HFF-Myc (cell line): ENCODE measurements at regions not wholly inside any gene's neighbourhood (a gene's known extent, or its start where the extent isn't known, plus 50 kb on each side); places are given as distances from the start of the nearest gene placed in this dataset.

ENCODE experiments used
- DNase-seq: peaks from one replicate; pipeline ENCODE4 v3.0.0-alpha.2; 2011; ENCODE audit warnings: low read depth; ENCODE audit errors: extremely low read depth
- H3K4me3 ChIP-seq: replicated peaks from 2 replicates; pipeline ENCODE4 v1.5.1; 2011; ENCODE audit warnings: low read depth, mild to moderate bottlenecking, control low read depth, low read length
- CTCF ChIP-seq: IDR thresholded peaks from 2 replicates; pipeline ENCODE4 v1.5.1; 2012; ENCODE audit warnings: mild to moderate bottlenecking, low read depth, low read length, control low read depth; ENCODE audit errors: missing control alignments

GRCh38 chr16:85162478-85163277 is 50.4 kb upstream of the CIBAR2 start:
- TF ChIP-seq CTCF: no peak
- no peak for DNase-seq
- H3K4me3 ChIP-seq: no peak overlapping the region

- DNase-seq: no peak
- no peak overlapping the region for H3K4me3 ChIP-seq
- TF ChIP-seq CTCF: no peak
Observed at GRCh38 chr16:85163278-85164112, 51.2 kb upstream of the CIBAR2 start.

- no peak for DNase-seq
- TF ChIP-seq CTCF: no peak
- no peak overlapping the region for H3K4me3 ChIP-seq
Observed at GRCh38 chr16:85164431-85164830, 52.2 kb upstream of the CIBAR2 start.

GRCh38 chr16:85164838-85165516 is 52.7 kb upstream of the CIBAR2 start:
- no peak overlapping the region for H3K4me3 ChIP-seq
- TF ChIP-seq CTCF: no peak
- DNase-seq: no peak

GRCh38 chr16:85165781-85166180 is 53.5 kb upstream of the CIBAR2 start:
- no peak for TF ChIP-seq CTCF
- no peak overlapping the region for H3K4me3 ChIP-seq
- DNase-seq: no peak

GRCh38 chr16:85166281-85166680 is 54.0 kb upstream of the CIBAR2 start:
- no peak for TF ChIP-seq CTCF

More at GRCh38 chr16:85166281-85166680, 54.0 kb upstream of the CIBAR2 start:
- H3K4me3 ChIP-seq: no peak overlapping the region
- DNase-seq: no peak
